Fibroblast of mammary gland (primary cell): ENCODE measurements at regions not wholly inside any gene's neighbourhood (a gene's known extent, or its start where the extent isn't known, plus 50 kb on each side); places are given as distances from the start of the nearest gene placed in this dataset.

Experiments
- DNase-seq: peaks from one replicate; pipeline ENCODE4 v3.0.0-alpha.2; 2010; ENCODE audit warnings: low read depth
- H3K4me3 ChIP-seq: 2 replicates; pipeline ENCODE4 v1.5.1; 2011; ENCODE audit warnings: low read depth, mild to moderate bottlenecking, low read length, moderate library complexity; ENCODE audit not compliant: control insufficient read depth
- CTCF ChIP-seq: conservative IDR thresholded peaks from 2 replicates; pipeline ENCODE4 v1.5.1; 2011; ENCODE audit warnings: low read depth, low read length, inconsistent platforms; ENCODE audit not compliant: control insufficient read depth, insufficient read depth

GRCh38 chr20:16939051-16939450 lies 190.9 kb downstream of the OTOR start:
- no peak overlapping the region for H3K4me3 ChIP-seq
- DNase-seq, result no peak
- no peak for TF ChIP-seq CTCF

- no peak overlapping the region for H3K4me3 ChIP-seq
- DNase-seq, result no peak
- no peak for TF ChIP-seq CTCF
Observed at GRCh38 chr20:16940701-16941100, 192.5 kb downstream of the OTOR start.

- DNase-seq, result no peak
- no peak for TF ChIP-seq CTCF
Observed at GRCh38 chr20:16942051-16942450, 193.9 kb downstream of the OTOR start.

GRCh38 chr20:16942756-16943155 lies 194.6 kb downstream of the OTOR start:
- no peak overlapping the region for H3K4me3 ChIP-seq
- peak; percentile 10 for DNase-seq
- TF ChIP-seq CTCF, result no peak

More at GRCh38 chr20:16942051-16942450, 193.9 kb downstream of the OTOR start:
- H3K4me3 ChIP-seq, result no peak overlapping the region

- no peak for TF ChIP-seq CTCF
- DNase-seq, result no peak
- H3K4me3 ChIP-seq, result no peak overlapping the region
Observed at GRCh38 chr20:16944745-16945144, 196.6 kb downstream of the OTOR start.

GRCh38 chr20:16945619-16946018 lies 197.5 kb downstream of the OTOR start:
- H3K4me3 ChIP-seq, result no peak overlapping the region
- DNase-seq, result no peak
- no peak for TF ChIP-seq CTCF

GRCh38 chr20:16946097-16946496 lies 197.9 kb downstream of the OTOR start:
- DNase-seq, result no peak
- H3K4me3 ChIP-seq, result no peak overlapping the region
- TF ChIP-seq CTCF, result no peak
